ENCODE measurements at regions not wholly inside any gene's neighbourhood (a gene's known extent, or its start where the extent isn't known, plus 50 kb on each side); places are given as distances from the start of the nearest gene placed in this dataset.

DNA sequence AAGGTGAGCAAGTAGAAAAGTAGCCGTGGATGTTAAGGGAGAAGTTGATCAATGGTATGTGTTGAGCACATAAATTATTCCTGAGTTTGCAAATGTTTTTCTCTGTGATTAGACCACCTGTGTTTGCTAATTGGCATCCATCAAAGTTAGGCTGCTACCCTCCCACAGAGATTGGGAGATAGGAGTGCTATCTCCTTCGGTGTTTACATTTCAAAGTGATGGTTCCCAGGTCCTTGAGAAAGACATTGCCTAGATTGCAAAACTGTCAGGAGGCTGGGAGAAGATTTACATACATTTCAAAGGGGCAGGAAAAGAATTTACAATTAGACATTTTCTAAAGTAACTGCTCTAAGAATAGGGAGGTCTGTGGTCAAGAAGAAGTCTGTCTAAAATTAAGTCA lies 54.3 kb upstream of the CNTNAP4 start:
- no peak for TF ChIP-seq SIN3A (IDR thresholded peaks at IDR 0.05; ENCODE audit: borderline replicate concordance, insufficient read depth, low read length)
- TF ChIP-seq POLR2AphosphoS5 (IDR thresholded peaks at IDR 0.05; ENCODE audit: low read depth, low read length), result no peak
- TF ChIP-seq, protein P1, sequence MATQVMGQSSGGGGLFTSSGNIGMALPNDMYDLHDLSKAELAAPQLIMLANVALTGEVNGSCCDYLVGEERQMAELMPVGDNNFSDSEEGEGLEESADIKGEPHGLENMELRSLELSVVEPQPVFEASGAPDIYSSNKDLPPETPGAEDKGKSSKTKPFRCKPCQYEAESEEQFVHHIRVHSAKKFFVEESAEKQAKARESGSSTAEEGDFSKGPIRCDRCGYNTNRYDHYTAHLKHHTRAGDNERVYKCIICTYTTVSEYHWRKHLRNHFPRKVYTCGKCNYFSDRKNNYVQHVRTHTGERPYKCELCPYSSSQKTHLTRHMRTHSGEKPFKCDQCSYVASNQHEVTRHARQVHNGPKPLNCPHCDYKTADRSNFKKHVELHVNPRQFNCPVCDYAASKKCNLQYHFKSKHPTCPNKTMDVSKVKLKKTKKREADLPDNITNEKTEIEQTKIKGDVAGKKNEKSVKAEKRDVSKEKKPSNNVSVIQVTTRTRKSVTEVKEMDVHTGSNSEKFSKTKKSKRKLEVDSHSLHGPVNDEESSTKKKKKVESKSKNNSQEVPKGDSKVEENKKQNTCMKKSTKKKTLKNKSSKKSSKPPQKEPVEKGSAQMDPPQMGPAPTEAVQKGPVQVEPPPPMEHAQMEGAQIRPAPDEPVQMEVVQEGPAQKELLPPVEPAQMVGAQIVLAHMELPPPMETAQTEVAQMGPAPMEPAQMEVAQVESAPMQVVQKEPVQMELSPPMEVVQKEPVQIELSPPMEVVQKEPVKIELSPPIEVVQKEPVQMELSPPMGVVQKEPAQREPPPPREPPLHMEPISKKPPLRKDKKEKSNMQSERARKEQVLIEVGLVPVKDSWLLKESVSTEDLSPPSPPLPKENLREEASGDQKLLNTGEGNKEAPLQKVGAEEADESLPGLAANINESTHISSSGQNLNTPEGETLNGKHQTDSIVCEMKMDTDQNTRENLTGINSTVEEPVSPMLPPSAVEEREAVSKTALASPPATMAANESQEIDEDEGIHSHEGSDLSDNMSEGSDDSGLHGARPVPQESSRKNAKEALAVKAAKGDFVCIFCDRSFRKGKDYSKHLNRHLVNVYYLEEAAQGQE (IDR thresholded peaks at IDR 0.05; ENCODE audit: insufficient read depth in 1 of 2, low read depth in 2 of 2, low read length in 2 of 2), result no peak
- no peak for TF ChIP-seq TAF1 (IDR thresholded peaks at IDR 0.05; ENCODE audit: borderline replicate concordance, insufficient read depth, low read length)
- TF ChIP-seq FOXP2 (optimal IDR thresholded peaks at IDR 0.05; ENCODE audit: borderline replicate concordance, extremely low read depth, extremely low read length, insufficient read depth), result no peak

DNA sequence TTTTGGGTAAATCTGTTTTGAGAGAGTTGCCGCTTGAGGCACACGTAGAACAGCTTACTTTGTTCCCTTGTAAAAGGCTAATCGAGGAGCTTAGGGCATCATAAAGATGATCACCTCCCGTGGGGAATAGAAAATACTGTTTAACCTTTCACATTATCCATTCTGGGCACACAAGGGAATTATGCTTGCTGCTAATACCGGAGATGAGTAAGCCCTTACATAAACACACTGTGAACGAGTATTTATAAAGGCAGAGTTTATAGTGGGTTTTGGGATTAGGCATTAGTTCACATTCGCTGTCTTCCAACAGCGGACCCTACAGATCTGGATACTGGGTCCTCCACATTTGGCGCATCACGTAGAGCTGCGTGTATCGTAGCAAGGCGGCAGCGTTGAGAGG lies 51.2 kb upstream of the CNTNAP4 start:
- TF ChIP-seq POLR2AphosphoS5 (IDR thresholded peaks at IDR 0.05; ENCODE audit: low read depth, low read length), result no peak
- TF ChIP-seq TAF1 (IDR thresholded peaks at IDR 0.05; ENCODE audit: borderline replicate concordance, insufficient read depth, low read length), result no peak
- no peak for TF ChIP-seq SIN3A (IDR thresholded peaks at IDR 0.05; ENCODE audit: borderline replicate concordance, insufficient read depth, low read length)
- TF ChIP-seq, protein P1 (IDR thresholded peaks at IDR 0.05; ENCODE audit: insufficient read depth in 1 of 2, low read depth in 2 of 2, low read length in 2 of 2), result no peak
- no peak for TF ChIP-seq FOXP2 (optimal IDR thresholded peaks at IDR 0.05; ENCODE audit: borderline replicate concordance, extremely low read depth, extremely low read length, insufficient read depth)

DNA sequence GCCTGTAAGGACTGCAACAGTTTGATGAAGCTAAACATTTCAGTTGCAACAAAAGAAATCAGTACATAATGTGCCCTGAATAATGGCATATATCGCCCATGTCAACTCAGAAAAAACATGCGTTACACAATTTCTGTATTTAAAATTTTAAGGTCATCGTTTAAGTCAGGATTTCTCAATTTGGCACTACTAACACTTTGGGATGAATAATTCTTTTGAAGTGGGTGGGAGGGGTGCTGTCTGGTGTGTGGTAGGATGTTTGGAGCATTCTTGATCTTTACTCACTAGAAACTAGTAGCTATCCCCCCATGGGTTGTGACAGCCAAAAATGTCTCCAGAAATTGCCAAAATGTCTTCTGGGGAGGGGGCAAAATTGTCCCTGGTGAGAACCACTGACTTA lies 50.7 kb upstream of the CNTNAP4 start:
- TF ChIP-seq FOXP2 (optimal IDR thresholded peaks at IDR 0.05; ENCODE audit: borderline replicate concordance, extremely low read depth, extremely low read length, insufficient read depth) (no peak), TAF1 (IDR thresholded peaks at IDR 0.05; ENCODE audit: borderline replicate concordance, insufficient read depth, low read length) (no peak), POLR2AphosphoS5 (IDR thresholded peaks at IDR 0.05; ENCODE audit: low read depth, low read length) (no peak), SIN3A (IDR thresholded peaks at IDR 0.05; ENCODE audit: borderline replicate concordance, insufficient read depth, low read length) (no peak)
- TF ChIP-seq, protein P1 (IDR thresholded peaks at IDR 0.05; ENCODE audit: insufficient read depth in 1 of 2, low read depth in 2 of 2, low read length in 2 of 2), result no peak

Measured in PFSK-1 (cell line).